CD4-positive, alpha-beta T cell (primary cell): ENCODE measurements at regions not wholly inside any gene's neighbourhood (a gene's known extent, or its start where the extent isn't known, plus 50 kb on each side); places are given as distances from the start of the nearest gene placed in this dataset.
"Not testable (repeated sequence)": the region's sequence is repeated elsewhere in the genome, so short reads cannot be mapped to it uniquely, and the experiment has no call there.

Experiments
- ATAC-seq: fragments of 200-7000 bp; cut with Tn5 transposase; one replicate; pipeline ENCODE4 v1.10.0; 2022; ENCODE audit warnings: mild to moderate bottlenecking; ENCODE audit not compliant: poor library complexity
- CTCF ChIA-PET: fragments of 350-600 bp; sonication (Branson Sonifier 250); formaldehyde crosslinking; loops from one replicate; lab custom pipeline; 2021; ENCODE audit warnings: antibody characterized with exemption, inconsistent platforms; lab: Charles Lee
- POLR2A ChIA-PET: fragments of 350-600 bp; sonication (Branson Sonifier 250); formaldehyde crosslinking; loops from one replicate; lab custom pipeline; 2021; ENCODE audit warnings: antibody characterized with exemption, inconsistent platforms; lab: Charles Lee
- DNase-seq, 14 experiments: peaks; one replicate each; pipeline ENCODE4 v3.0.0-alpha.2; 2013 to 2020; ENCODE audit warnings: mixed read lengths in 2 of 14
- H3K27ac ChIP-seq, 2 donors: one replicate each; pipeline versions ENCODE4 v1.5.1 to v1.7.0; 2013; ENCODE audit warnings: low read length in 2 of 2, low read depth in 1 of 2, mild to moderate bottlenecking in 1 of 2
- H3K27me3 ChIP-seq, 2 experiments: 1 replicate in 1 of 2; 2 replicates in 1 of 2; pipeline versions ENCODE4 v1.6.1 to v1.7.0; 2013; ENCODE audit warnings: low read length in 2 of 2, control low read depth in 1 of 2, mild to moderate bottlenecking in 1 of 2, moderate library complexity in 1 of 2; ENCODE audit not compliant: insufficient read depth in 2 of 2, control insufficient read depth in 1 of 2
- H3K36me3 ChIP-seq: one replicate; pipeline ENCODE4 v1.6.1; 2013; ENCODE audit warnings: low read length, control low read depth; ENCODE audit not compliant: insufficient read depth
- H3K4me1 ChIP-seq: one replicate; pipeline ENCODE4 v1.6.1; 2013; ENCODE audit warnings: low read length, control low read depth; ENCODE audit not compliant: insufficient read depth
- H3K4me3 ChIP-seq: one replicate; pipeline ENCODE4 v1.5.1; 2013; ENCODE audit warnings: mild to moderate bottlenecking, low read length, moderate library complexity
- H3K9me3 ChIP-seq, 2 experiments: 1 replicate in 1 of 2; 2 replicates in 1 of 2; pipeline versions ENCODE4 v1.6.1 to v1.7.0; 2013; ENCODE audit warnings: low read length in 2 of 2, mild to moderate bottlenecking in 2 of 2, control low read depth in 1 of 2, moderate library complexity in 1 of 2; ENCODE audit not compliant: control insufficient read depth in 1 of 2, insufficient read depth in 1 of 2
- H3K27ac Mint-ChIP-seq: one replicate; pipeline ENCODE4 v1.8.0; 2020; ENCODE audit warnings: mixed read lengths
- H3K27me3 Mint-ChIP-seq: one replicate; pipeline ENCODE4 v1.8.0; 2021; ENCODE audit warnings: mixed read lengths
- H3K36me3 Mint-ChIP-seq: one replicate; pipeline ENCODE4 v1.8.0; 2021; ENCODE audit warnings: low read depth, mixed read lengths
- H3K4me1 Mint-ChIP-seq: one replicate; pipeline ENCODE4 v1.8.0; 2021; ENCODE audit warnings: low read depth, mixed read lengths
- H3K4me3 Mint-ChIP-seq: one replicate; pipeline ENCODE4 v1.8.0; 2020; ENCODE audit warnings: mild to moderate bottlenecking, mixed read lengths
- H3K9me3 Mint-ChIP-seq: one replicate; pipeline ENCODE4 v1.8.0; 2020; ENCODE audit warnings: mixed read lengths
- intact Hi-C, 2 experiments: fragments of 100-400 bp; cut with DNase I in 1 of 2; cut with micrococcal nuclease in 1 of 2; formaldehyde crosslinking; loops; one replicate each; pipeline versions ENCODE4 v1.15.1 to v1.9.0; 2023 to 2025; cut with DNase I, micrococcal nuclease
- TF ChIP-seq, protein P1 (sequence below): fragments of 200-600 bp; IDR thresholded peaks from one replicate; pipeline ENCODE4 v1.8.0; 2022; ENCODE audit warnings: antibody characterized with exemption, mild to moderate bottlenecking

DNA sequence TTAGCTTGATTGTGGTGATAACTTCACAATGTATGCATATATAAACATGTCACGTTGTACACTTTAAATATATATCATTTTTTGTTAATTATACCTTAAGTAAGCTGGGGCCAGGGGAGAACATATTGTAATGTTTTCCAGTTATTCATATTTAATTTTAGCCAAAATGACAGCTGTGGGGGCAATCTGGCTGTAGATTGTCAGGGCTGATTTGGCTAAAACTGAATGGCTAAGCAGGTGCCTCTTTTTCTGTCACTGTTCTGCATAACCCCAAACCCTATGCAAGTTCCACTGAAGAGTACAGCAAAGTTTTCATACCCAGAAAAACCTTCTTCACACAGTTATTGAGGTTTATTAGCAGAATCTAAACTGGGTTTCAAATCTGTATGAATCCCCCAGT lies 318.2 kb downstream of the PTPRC start:
- H3K9me3 Mint-ChIP-seq = no peaks in the 10 kb centered on the region
- no peak overlapping the region for H3K4me3 Mint-ChIP-seq
- intact Hi-C loops = loop anchor here in 1 of 2 experiments (10.0 kb wide), 1 partner anchor 52 kb away; no protein-coding TSS in a partner anchor
- H3K27me3 Mint-ChIP-seq = no peaks in the 10 kb centered on the region
- TF ChIP-seq, protein P1, sequence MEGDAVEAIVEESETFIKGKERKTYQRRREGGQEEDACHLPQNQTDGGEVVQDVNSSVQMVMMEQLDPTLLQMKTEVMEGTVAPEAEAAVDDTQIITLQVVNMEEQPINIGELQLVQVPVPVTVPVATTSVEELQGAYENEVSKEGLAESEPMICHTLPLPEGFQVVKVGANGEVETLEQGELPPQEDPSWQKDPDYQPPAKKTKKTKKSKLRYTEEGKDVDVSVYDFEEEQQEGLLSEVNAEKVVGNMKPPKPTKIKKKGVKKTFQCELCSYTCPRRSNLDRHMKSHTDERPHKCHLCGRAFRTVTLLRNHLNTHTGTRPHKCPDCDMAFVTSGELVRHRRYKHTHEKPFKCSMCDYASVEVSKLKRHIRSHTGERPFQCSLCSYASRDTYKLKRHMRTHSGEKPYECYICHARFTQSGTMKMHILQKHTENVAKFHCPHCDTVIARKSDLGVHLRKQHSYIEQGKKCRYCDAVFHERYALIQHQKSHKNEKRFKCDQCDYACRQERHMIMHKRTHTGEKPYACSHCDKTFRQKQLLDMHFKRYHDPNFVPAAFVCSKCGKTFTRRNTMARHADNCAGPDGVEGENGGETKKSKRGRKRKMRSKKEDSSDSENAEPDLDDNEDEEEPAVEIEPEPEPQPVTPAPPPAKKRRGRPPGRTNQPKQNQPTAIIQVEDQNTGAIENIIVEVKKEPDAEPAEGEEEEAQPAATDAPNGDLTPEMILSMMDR = no peak
- no peak overlapping the region for H3K27ac Mint-ChIP-seq
- Histone ChIP-seq H3K27me3 (no peaks in the 10 kb centered on the region), H3K36me3 (no peaks in the 10 kb centered on the region), H3K27ac (no peak overlapping the region), H3K9me3 (no peaks in the 10 kb centered on the region), H3K4me1 (no peaks in the 10 kb centered on the region), H3K4me3 (no peak overlapping the region)
- ChIA-PET POLR2A (interaction anchor here (0.5 kb wide), 1 partner anchor 21 kb away, joined by 3 read pairs; no protein-coding TSS in a partner anchor), CTCF (no interaction called here)
- no peaks in the 10 kb centered on the region for H3K36me3 Mint-ChIP-seq
- H3K4me1 Mint-ChIP-seq = peaks cover 24% of the 10 kb centered on the region
- ATAC-seq (no peak), DNase-seq (no peak)

DNA sequence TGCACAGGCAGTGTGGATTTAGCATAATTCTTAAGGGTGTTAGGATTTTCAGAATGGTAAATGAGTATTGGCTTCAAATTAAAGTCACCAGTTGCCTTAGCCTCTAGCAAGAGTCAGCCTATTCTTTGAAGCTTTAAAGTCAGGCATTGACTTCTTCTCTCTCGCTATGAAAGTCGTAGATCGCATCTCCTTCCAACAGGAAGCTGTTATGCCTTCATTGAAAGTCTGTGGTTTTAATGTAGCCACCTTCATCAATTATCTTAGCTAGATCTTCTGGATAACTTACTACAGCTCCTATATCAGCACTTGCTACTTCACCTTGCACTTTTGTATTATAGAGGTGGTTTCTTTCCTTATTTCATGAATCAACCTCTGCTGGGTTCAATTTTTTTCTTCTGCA lies 320.2 kb downstream of the PTPRC start:
- peaks cover 38% of the 10 kb centered on the region for H3K4me1 Mint-ChIP-seq
- Histone ChIP-seq H3K9me3 (no peaks in the 10 kb centered on the region), H3K36me3 (no peaks in the 10 kb centered on the region), H3K4me1 (no peaks in the 10 kb centered on the region), H3K27me3 (no peaks in the 10 kb centered on the region), H3K4me3 (no peak overlapping the region), H3K27ac (no peak overlapping the region)
- ChIA-PET POLR2A (interaction anchor here (0.9 to 1.6 kb wide), 3 partner anchors 8 to 24 kb away, joined by 3 to 9 read pairs (median 5); no protein-coding TSS in a partner anchor), CTCF (no interaction called here)
- H3K27ac Mint-ChIP-seq = peak overlapping the region; percentile 2
- TF ChIP-seq, protein P1 = no peak
- H3K36me3 Mint-ChIP-seq = no peaks in the 10 kb centered on the region
- H3K27me3 Mint-ChIP-seq = no peaks in the 10 kb centered on the region
- ATAC-seq = peak; percentile 76
- H3K4me3 Mint-ChIP-seq = no peak overlapping the region
- peak in 3 of 14 experiments; percentile 23 to 38 (median 26) for DNase-seq
- no peaks in the 10 kb centered on the region for H3K9me3 Mint-ChIP-seq
- intact Hi-C loops = loop anchor here in 1 of 2 experiments (2.0 to 10.0 kb wide), 2 partner anchors 24 to 54 kb away; no protein-coding TSS in a partner anchor

GRCh38 chr1:198959676-198960075 lies 320.8 kb downstream of the PTPRC start:
- TF ChIP-seq, protein P1 = no peak
- no peaks in the 10 kb centered on the region for H3K9me3 Mint-ChIP-seq
- POLR2A ChIA-PET = interaction anchor here (0.9 to 1.6 kb wide), 3 partner anchors 8 to 25 kb away, joined by 3 to 9 read pairs (median 5); no protein-coding TSS in a partner anchor
- H3K4me3 ChIP-seq = no peak overlapping the region
- DNase-seq (no peak), ATAC-seq (no peak)
- H3K36me3 ChIP-seq = no peaks in the 10 kb centered on the region
- intact Hi-C loops = loop anchor here in 1 of 2 experiments (2.0 to 10.0 kb wide), 2 partner anchors 25 to 55 kb away; no protein-coding TSS in a partner anchor
- H3K4me1 Mint-ChIP-seq = peaks cover 45% of the 10 kb centered on the region
- no peak overlapping the region for H3K4me3 Mint-ChIP-seq
- H3K27ac Mint-ChIP-seq = peak overlapping the region; percentile 2
- no peaks in the 10 kb centered on the region for H3K36me3 Mint-ChIP-seq
- H3K9me3 ChIP-seq = no peaks in the 10 kb centered on the region
- no peaks in the 10 kb centered on the region for H3K27me3 ChIP-seq
- H3K27me3 Mint-ChIP-seq = no peaks in the 10 kb centered on the region
- CTCF ChIA-PET = no interaction called here
- H3K27ac ChIP-seq = no peak overlapping the region
- no peaks in the 10 kb centered on the region for H3K4me1 ChIP-seq

DNA sequence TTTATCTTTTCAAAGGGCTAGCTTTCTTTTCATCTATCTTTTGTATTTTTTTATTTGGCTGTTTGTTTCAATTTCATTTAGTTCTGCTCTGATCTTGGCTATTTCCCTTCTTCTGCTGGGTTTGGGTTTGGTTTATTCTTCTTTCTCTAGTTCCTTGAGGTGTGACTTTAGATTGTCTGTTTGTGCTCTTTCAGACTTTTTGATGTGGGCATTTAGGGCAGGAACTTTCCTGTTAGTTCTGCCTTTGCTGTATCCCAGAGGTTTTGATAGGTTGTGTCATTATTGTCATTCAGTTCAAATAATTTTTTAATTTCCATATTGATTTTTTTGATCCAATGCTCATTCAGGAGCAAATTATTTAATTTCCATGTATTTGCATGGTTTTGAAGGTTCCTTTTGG lies 325.0 kb downstream of the PTPRC start:
- Mint-ChIP-seq H3K4me3 (peak overlapping the region; percentile 0), H3K27ac (peak overlapping the region; percentile 0), H3K4me1 (peaks cover 59% of the 10 kb centered on the region)
- CTCF ChIA-PET, H3K27me3 Mint-ChIP-seq, ATAC-seq, H3K36me3 Mint-ChIP-seq, H3K4me1 ChIP-seq, H3K36me3 ChIP-seq, H3K27ac ChIP-seq, H3K9me3 Mint-ChIP-seq, intact Hi-C loops, H3K27me3 ChIP-seq, H3K9me3 ChIP-seq, H3K4me3 ChIP-seq: not testable (repeated sequence)
- POLR2A ChIA-PET = interaction anchor here (0.5 to 2.6 kb wide), 3 partner anchors 24 to 28 kb away, joined by 3 to 11 read pairs (median 3); no protein-coding TSS in a partner anchor
- peak in 1 of 14 experiments; percentile 36 for DNase-seq
